ENCODE measurements at regions not wholly inside any gene's neighbourhood (a gene's known extent, or its start where the extent isn't known, plus 50 kb on each side); places are given as distances from the start of the nearest gene placed in this dataset.

DNA sequence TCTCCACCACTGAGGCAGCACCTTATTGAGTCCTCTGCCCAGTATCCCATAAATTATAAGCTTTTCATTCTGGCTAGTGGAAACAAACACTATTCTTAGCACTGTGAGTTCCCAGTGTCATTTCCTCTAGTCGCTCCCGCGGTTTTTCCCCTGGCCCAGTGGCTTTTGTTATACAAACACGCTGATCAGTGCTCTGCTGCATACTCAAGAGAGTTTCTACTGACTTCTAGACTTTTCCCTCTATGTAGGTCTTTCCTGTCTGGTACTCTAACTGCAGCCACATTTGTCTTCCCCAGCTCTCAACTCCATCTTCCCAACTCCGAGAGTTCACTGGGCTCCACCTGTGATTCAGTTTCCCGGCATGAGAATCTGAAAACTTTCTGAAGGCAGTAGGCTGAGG lies 556.6 kb upstream of the SALL1 start:
- DNase-seq = no peak

DNA sequence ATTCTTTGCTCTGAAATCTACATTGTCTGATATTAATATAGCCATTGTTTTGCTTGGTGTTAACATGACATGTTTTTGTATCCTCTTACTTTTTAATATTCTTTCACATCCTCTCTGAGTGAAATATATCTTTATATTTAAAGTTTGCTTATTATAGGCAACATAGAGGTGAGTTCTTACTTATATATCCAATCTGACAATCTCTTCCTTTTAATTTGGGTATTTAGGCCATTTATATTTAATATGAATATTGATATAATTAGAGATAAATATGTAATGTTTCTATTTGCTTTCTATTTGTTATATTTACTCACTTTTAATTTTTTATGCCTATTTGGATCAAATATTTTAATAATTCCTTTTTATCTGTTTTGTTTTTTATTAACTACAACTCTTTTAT lies 554.1 kb upstream of the SALL1 start:
- no peak for DNase-seq

DNA sequence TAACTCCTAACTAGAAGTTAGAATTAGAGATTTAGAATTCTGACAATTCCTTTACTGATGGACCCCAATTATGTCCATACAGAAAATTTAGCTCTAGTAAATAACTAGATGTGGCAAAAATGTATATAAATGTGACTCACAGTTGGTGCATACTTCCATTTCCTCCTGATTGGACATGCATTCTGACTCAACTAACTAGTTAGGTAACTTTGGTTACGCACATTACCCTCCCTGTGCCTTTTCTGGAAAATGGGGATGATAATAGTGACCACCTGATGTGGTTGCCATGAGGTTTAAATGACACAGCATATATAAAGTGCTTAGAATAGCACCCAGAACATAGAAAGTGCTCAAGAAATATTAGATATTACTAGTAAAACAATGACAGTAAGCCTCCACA lies 550.0 kb upstream of the SALL1 start:
- no peak for DNase-seq

DNA sequence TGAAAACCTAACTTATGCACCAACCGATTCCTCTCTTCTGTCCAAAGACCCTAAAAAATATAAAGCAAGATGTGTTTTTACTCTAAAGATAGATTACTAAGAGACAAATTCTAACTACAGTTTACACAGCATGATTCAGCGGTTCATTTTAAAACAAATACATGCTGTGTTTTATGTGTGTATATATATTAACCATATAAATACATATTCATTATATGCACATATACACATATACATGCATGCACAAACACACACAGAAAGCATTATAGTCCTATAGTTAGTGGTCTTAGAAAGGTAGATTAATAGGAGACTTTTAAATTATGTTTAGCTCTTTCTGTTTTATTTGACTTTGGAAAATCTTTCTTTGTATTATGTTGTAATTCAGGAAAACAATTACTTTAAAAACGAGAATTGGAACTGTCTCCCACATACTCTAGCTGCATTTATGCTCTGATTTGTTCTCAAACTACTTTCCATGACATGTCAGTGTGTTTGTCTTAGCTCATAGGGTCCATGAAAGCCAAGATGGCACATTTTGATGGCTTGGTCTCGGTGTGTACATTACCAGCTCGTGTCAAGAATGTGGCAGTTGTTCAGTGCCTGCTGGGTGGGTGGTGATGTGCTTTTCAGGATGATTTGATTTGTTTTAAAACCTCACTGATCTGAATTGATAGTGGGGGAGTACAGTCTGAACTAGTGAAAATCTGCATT lies 548.8 kb upstream of the SALL1 start:
- no peak for DNase-seq

GRCh38 chr16:51698647-51699046 lies 547.6 kb upstream of the SALL1 start:
- DNase-seq = no peak

DNA sequence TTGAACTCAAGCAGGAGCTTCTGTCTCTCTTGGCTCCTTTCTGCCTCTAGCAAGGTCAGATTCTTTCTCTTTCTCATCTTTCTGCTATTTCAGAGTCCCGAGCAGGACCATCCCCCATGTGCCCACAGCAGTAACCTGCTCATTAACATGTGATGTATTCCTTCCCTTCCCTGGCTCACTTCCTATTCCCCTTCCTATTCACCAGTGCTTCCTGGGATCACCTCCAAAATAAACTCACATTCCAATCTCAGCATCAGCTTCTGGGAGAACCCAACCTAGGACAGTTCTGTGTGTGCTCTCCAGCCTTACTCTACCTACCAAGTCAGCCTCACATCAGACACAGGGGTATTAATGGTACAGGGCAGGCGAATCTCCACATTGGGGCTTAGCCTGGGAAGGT lies 546.4 kb upstream of the SALL1 start:
- no peak for DNase-seq

GRCh38 chr16:51696376-51696775 lies 545.3 kb upstream of the SALL1 start:
- DNase-seq = no peak

DNA sequence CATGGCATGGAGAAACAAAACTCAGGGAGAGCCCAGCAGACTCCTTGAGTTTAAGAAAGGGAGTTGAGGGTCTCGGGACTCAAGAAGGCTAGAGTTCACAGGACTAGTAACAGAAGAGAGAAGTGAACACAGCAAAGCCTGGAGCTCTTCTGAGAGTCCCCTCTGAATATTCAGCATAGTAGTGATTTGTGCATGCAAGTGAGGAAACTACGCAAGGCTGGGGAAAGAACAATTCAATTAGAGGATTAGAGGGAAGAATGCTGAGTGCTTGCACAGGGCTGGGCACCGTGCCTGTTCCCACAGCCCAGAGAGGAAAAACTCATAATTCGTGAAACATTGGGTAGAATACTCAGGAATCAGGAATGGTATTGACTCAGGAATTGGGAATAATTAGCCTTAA lies 540.0 kb upstream of the SALL1 start:
- DNase-seq = no peak

DNA sequence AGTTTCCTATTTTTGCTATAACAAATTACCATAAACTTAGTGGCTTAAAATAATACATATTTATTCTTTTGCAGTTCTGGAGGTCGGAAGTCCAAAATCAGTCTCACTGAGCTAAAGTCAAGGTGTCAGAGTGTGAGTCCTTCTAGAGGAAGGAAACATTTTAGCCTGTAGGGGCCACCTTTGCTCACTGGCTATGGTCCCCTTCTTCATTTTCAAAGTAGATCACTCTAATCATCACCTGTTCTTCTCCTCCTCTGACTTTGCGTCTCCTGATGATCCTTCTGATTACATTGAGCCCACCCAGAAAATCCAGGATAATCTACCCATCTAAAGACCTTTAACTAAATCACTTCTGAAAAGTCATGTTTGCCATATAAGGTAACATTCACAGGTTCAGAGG lies 534.4 kb upstream of the SALL1 start:
- no peak for DNase-seq

DNA sequence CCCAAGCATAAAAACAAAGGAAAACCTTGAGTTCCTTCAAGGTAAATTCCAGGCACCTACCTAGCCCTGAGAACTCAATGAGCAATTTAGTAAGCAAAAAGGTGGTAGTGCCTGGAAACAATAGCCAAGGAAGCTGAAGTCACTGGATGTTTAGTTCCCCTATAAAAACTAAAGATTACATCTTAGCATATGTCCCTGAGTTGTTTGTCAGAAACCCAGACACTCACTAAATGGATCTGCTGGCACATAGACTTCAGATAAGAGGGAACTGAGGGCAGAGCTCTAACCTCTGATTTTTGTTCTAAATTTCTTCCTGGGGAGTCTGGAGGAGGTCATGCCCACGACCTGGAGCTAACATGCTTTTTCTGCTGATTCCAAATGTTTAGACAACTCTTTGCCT lies 532.8 kb upstream of the SALL1 start:
- no peak for DNase-seq

- no peak for DNase-seq
Observed at GRCh38 chr16:51682905-51683304, 531.8 kb upstream of the SALL1 start.

DNA sequence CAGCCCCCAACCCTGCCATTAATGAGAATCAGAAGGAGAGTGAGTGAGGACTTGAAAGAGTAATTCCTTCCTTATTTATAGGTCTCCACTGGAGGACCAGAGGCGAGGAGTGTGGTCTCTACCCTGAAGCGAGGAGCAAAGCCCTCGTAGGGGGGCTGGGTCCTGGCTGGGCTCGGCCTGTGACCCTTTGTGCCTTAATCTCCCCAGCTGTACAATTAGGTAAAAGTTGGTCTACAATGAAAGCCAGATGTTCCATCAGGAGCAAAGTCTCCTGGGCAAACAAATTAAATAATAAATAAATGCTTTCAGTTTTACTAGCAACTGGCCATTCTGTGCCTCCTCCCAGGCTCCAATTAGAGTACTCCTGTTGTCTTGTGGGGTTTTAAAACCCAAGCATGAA lies 523.5 kb upstream of the SALL1 start:
- DNase-seq = no peak

- DNase-seq = no peak
Observed at GRCh38 chr16:51670527-51670926, 519.5 kb upstream of the SALL1 start.

- no peak for DNase-seq
Observed at GRCh38 chr16:51666821-51667220, 515.8 kb upstream of the SALL1 start.

- no peak for DNase-seq
Observed at GRCh38 chr16:51666074-51666473, 515.0 kb upstream of the SALL1 start.

GRCh38 chr16:51665436-51665998 lies 514.4 kb upstream of the SALL1 start:
- DNase-seq = no peak

- no peak for DNase-seq
Observed at GRCh38 chr16:51658531-51658930, 507.5 kb upstream of the SALL1 start.

DNA sequence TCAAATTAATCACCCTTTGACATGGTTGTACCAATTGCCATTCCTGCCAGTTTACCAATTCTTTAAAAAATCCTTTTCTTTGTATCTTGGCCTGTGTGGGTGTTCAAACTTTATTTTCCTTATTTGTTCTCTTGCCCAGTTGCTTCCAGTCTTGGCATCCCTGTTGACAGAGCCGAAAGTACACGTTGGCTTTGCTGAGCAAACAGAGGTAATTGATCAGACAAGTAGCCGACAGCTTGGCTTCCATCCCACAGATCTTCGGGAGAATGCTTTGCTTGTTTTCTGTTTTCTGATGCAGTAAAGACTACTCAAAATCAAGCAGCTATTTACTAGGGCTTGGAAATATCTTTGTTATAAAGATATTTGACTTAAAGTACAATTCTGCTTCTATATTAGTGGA lies 506.8 kb upstream of the SALL1 start:
- DNase-seq = no peak

GRCh38 chr16:51655249-51655648 lies 504.2 kb upstream of the SALL1 start:
- DNase-seq = no peak

DNA sequence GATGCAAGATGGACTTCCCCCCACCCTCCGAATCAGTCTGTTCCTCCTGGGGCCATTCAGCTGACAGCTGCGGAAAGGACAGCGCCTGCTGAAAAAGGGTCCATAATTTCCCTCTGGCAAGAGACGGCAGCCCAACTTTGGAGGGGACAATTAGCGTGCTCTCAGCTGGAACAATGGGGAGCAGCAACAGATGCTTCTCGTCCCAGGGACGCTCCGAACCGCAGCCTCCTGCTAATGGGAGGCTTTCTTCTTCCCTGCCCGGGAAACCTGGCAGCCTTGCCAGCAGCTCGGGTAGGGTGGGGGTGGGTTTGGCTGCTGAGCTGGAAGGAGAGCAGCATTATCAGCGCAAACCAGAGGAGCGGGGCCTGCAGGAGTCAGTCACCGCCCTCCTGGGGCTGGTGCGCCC lies 500.0 kb upstream of the SALL1 start:
- DNase-seq = no peak

- no peak for DNase-seq
Observed at GRCh38 chr16:51649631-51650030, 498.6 kb upstream of the SALL1 start.

DNA sequence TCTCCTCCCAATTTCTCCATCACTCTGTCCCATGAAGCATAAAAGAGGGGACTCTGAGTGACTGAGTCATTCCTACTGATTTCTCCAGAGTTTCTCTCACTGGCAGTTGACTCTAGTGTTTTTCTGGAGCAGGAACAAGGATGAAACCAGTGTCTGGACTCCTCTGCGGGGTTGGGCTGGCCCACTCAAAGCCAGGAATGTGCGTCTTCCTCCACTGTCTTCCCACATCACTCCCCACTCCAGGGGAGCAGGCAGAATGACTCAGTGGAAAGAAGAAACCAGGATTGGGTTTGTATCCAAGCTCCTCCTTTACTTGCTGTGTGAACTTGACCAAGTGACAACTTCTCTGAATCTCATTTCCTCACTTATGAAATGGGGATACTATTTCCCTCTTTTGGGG lies 497.5 kb upstream of the SALL1 start:
- no peak for DNase-seq

- DNase-seq = no peak
Observed at GRCh38 chr16:51641191-51641765, 490.2 kb upstream of the SALL1 start.

- DNase-seq = no peak
Observed at GRCh38 chr16:51640196-51640595, 489.1 kb upstream of the SALL1 start.
